Right atrium auricular region (tissue), 2 donors: ENCODE measurements at regions not wholly inside any gene's neighbourhood (a gene's known extent, or its start where the extent isn't known, plus 50 kb on each side); places are given as distances from the start of the nearest gene placed in this dataset.

Source experiments
- DNase-seq: peaks from one replicate; pipeline ENCODE4 v3.0.0-alpha.2; 2019; ENCODE audit warnings: low spot score
- H3K27ac ChIP-seq, 2 donors: fragments of 200-600 bp; sonication (generic); 1 replicate in 1 of 2; 2 replicates in 1 of 2; pipeline ENCODE4 v1.5.1; 2016 to 2019
- H3K27me3 ChIP-seq, 2 donors: fragments of 200-600 bp; sonication (generic); one replicate each; pipeline versions ENCODE4 v1.5.1 to v1.6.0; 2017 to 2019
- H3K36me3 ChIP-seq: fragments of 200-600 bp; sonication (generic); one replicate; pipeline ENCODE4 v1.5.1; 2016
- H3K4me1 ChIP-seq, 2 donors: fragments of 200-600 bp; sonication (generic); one replicate each; pipeline versions ENCODE4 v1.5.1 to v1.6.0; 2017 to 2019
- H3K4me3 ChIP-seq, 2 donors: fragments of 200-600 bp; sonication (generic); 1 replicate in 1 of 2; 2 replicates in 1 of 2; pipeline ENCODE4 v1.5.1; 2017 to 2019; ENCODE audit warnings: mild to moderate bottlenecking in 1 of 2, moderate library complexity in 1 of 2
- H3K9me3 ChIP-seq, 2 donors: fragments of 200-600 bp; sonication (generic); one replicate each; pipeline ENCODE4 v1.5.1; 2019
- CTCF ChIP-seq, 2 donors: fragments of 200-600 bp; sonication (generic); IDR thresholded peaks; one replicate each; pipeline ENCODE4 v1.5.1; 2019; ENCODE audit warnings: antibody characterized with exemption in 2 of 2

DNA sequence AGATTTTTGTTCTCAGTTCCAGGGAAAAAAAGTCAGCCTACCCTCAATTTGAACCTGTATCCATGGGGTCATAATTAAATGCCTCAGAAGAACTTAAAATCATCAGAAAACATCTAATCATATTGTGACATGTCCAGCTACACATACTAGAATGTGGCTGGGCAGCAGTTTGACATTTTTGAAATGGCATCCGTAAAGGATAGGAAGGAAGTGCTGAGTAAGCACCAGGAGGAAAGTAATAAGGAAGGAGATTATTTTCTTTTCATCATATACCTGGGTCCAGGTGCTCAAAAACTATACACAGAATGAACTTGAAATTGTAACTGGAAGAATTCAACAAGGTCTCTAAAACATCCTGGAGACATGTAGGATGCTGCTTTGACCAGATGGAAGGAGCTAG is 116.9 kb upstream of the RAI14 start:
- DNase-seq, result no peak
- no peaks in the 10 kb centered on the region for H3K4me1 ChIP-seq
- H3K27ac ChIP-seq, result no peak overlapping the region
- peaks cover 0 to under 1% of the 10 kb centered on the region in 2 donors for H3K9me3 ChIP-seq
- TF ChIP-seq CTCF (IDR thresholded peaks at IDR 0.05), result no peak
- H3K36me3 ChIP-seq, result no peaks in the 10 kb centered on the region
- no peaks in the 10 kb centered on the region for H3K27me3 ChIP-seq
- no peak overlapping the region for H3K4me3 ChIP-seq

DNA sequence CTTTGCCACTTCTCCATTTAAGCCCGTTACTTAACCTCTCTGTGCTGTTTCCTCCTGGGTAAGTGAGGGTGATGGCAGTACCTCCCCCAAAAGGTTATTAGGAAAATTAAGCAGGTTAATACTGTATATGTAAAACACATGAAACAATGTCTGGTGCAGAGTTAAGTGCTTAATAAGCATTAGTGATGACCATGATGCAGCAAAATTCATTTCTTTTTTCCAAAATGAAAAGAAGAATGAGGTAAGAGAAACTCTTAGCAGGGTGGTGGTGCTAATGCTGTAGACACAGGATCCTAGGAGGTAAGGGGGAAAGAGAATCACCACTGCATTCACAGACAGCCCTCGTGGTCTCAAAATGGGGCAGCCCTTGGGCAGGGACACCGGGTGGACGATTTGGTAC is 115.1 kb upstream of the RAI14 start:
- Histone ChIP-seq H3K27me3 (no peaks in the 10 kb centered on the region), H3K9me3 (peaks cover 0 to 12% of the 10 kb centered on the region in 2 donors), H3K4me3 (no peak overlapping the region), H3K27ac (no peak overlapping the region), H3K36me3 (no peaks in the 10 kb centered on the region), H3K4me1 (no peaks in the 10 kb centered on the region)
- no peak for DNase-seq
- no peak for TF ChIP-seq CTCF (IDR thresholded peaks at IDR 0.05)

- Histone ChIP-seq H3K9me3 (peaks cover 0 to 24% of the 10 kb centered on the region in 2 donors), H3K4me3 (no peak overlapping the region), H3K4me1 (no peaks in the 10 kb centered on the region), H3K36me3 (no peaks in the 10 kb centered on the region), H3K27ac (no peak overlapping the region), H3K27me3 (no peaks in the 10 kb centered on the region)
- no peak for TF ChIP-seq CTCF (IDR thresholded peaks at IDR 0.05)
- no peak for DNase-seq
These were observed 113.3 kb upstream of the RAI14 start for GRCh38 chr5:34542818-34543217.

- no peak for TF ChIP-seq CTCF (IDR thresholded peaks at IDR 0.05)
- Histone ChIP-seq H3K27me3 (no peaks in the 10 kb centered on the region), H3K4me3 (no peak overlapping the region), H3K4me1 (no peaks in the 10 kb centered on the region), H3K9me3 (peaks cover 0 to 24% of the 10 kb centered on the region in 2 donors), H3K36me3 (no peaks in the 10 kb centered on the region), H3K27ac (no peak overlapping the region)
- DNase-seq, result no peak
These were observed 112.4 kb upstream of the RAI14 start for GRCh38 chr5:34543687-34544086.

DNA sequence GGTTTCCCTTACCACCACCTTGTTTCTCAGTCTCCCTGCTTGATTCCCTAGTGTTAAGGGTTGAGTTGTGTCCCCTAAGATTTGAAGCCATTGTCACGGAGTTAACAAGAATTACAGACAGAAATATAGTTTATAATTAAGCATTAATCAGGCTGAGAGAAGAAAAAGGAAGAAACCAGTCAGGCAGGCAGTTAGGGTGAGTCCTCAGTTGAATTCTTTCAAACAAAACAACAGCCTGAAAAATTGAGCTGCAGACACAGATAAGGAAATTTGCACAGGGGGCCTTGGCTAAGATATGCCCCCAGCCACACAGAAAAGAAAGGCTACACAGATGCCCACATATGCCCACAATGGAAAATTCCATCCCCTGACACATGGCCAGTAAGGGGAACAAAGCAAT is 111.7 kb upstream of the RAI14 start:
- no peak for DNase-seq
- Histone ChIP-seq H3K4me1 (no peaks in the 10 kb centered on the region), H3K4me3 (no peak overlapping the region), H3K9me3 (peaks cover 0 to 24% of the 10 kb centered on the region in 2 donors), H3K27me3 (no peaks in the 10 kb centered on the region), H3K27ac (no peak overlapping the region), H3K36me3 (no peaks in the 10 kb centered on the region)
- TF ChIP-seq CTCF (IDR thresholded peaks at IDR 0.05), result no peak

DNA sequence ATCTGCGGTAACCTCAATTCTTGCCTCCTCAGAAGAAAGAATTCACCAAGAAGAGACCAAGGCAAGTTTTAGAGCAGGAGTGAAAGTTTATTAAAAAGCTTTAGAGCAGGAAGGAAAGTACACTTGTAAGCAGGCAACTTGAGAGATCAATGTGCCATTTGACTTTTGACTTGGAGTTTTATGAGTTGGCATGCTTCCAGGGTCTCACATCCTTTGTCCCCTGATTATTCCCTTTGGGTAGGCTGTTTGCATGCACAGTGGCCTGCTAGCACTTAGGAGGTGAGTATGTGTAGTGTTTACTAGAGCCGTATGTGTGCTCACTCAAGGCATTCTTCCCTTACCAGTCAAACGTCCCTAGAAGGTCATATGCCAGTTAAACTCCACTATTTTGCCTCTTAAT is 111.0 kb upstream of the RAI14 start:
- peaks cover 0 to 24% of the 10 kb centered on the region in 2 donors for H3K9me3 ChIP-seq
- no peak overlapping the region for H3K27ac ChIP-seq
- no peak for DNase-seq
- H3K4me1 ChIP-seq, result no peaks in the 10 kb centered on the region
- no peaks in the 10 kb centered on the region for H3K36me3 ChIP-seq
- TF ChIP-seq CTCF (IDR thresholded peaks at IDR 0.05), result no peak
- no peaks in the 10 kb centered on the region for H3K27me3 ChIP-seq
- H3K4me3 ChIP-seq, result no peak overlapping the region
